Parathyroid adenoma (tissue), 2 donors: ENCODE measurements at regions not wholly inside any gene's neighbourhood (a gene's known extent, or its start where the extent isn't known, plus 50 kb on each side); places are given as distances from the start of the nearest gene placed in this dataset.
A peak's percentile ranks its signal among the peaks of the same experiment; 100 is the strongest.

Source experiments
- H2AFZ ChIP-seq: fragments of 300-600 bp; sonication (generic); one replicate; pipeline ENCODE4 v1.7.0; 2017; ENCODE audit warnings: antibody characterized with exemption, mild to moderate bottlenecking
- H3K27ac ChIP-seq: fragments of 300-600 bp; sonication (generic); one replicate; pipeline ENCODE4 v1.7.0; 2017
- H3K27me3 ChIP-seq: fragments of 300-600 bp; sonication (generic); one replicate; pipeline ENCODE4 v1.7.0; 2017; ENCODE audit warnings: low read length; ENCODE audit not compliant: control insufficient read depth, insufficient read depth
- H3K36me3 ChIP-seq: fragments of 300-600 bp; sonication (generic); one replicate; pipeline ENCODE4 v1.7.0; 2017; ENCODE audit warnings: low read length; ENCODE audit not compliant: control insufficient read depth, insufficient read depth
- H3K4me1 ChIP-seq: fragments of 300-600 bp; sonication (generic); one replicate; pipeline ENCODE4 v1.7.0; 2017; ENCODE audit warnings: control low read depth
- H3K4me2 ChIP-seq: fragments of 300-600 bp; sonication (generic); one replicate; pipeline ENCODE4 v1.7.0; 2017; ENCODE audit warnings: low read length
- H3K4me3 ChIP-seq: fragments of 300-600 bp; sonication (generic); one replicate; pipeline ENCODE4 v1.7.0; 2017; ENCODE audit warnings: low read depth, low read length
- H3K79me2 ChIP-seq: fragments of 300-600 bp; sonication (generic); one replicate; pipeline ENCODE4 v1.7.0; 2017; ENCODE audit warnings: control low read depth
- H3K9ac ChIP-seq: fragments of 300-600 bp; sonication (generic); one replicate; pipeline ENCODE4 v1.7.0; 2017; ENCODE audit warnings: mild to moderate bottlenecking
- H3K9me3 ChIP-seq: fragments of 300-600 bp; sonication (generic); one replicate; pipeline ENCODE4 v1.7.0; 2017; ENCODE audit warnings: low read length; ENCODE audit not compliant: control insufficient read depth
- TF ChIP-seq, protein P1 (sequence below): fragments of 300-600 bp; sonication (generic); IDR thresholded peaks from one replicate; pipeline ENCODE4 v1.7.0; 2017; ENCODE audit warnings: antibody characterized with exemption, mild to moderate bottlenecking
- donor health status: primary hyperparathyroidism.

DNA sequence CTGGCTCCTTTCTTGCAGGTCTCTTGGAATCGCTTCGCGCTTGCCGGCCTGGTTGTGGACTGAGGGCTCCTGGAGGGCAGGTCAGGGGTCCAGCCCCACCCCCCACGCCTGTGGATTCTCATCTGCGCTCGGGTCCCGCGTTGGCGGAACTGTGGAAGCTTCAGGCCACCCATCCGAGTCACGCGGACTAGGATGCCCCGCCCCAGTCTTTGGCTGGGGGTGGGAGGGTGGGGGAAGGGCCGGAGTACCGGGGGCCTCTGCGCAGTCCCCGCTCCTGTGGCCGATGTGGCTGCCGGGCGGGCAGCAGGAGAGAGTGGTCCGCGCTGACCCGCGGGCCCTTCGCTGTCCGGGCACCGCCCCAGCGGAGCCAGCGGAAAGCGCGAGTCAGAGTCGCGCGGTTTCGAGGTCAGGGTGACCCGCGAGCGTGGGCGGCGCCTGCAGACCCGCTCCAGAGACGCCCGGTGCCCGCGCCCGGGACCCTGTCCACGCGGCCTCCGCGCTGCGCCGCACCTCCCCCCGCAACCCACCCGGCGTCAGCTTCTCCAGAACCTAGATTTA, 114.2 kb downstream of the KLF13 start:
- peak overlapping the region; percentile 56 for H3K4me2 ChIP-seq
- H3K27ac ChIP-seq, result no peak overlapping the region
- no peak overlapping the region for H3K9ac ChIP-seq
- H3K27me3 ChIP-seq, result no peaks in the 10 kb centered on the region
- TF ChIP-seq, protein P1, sequence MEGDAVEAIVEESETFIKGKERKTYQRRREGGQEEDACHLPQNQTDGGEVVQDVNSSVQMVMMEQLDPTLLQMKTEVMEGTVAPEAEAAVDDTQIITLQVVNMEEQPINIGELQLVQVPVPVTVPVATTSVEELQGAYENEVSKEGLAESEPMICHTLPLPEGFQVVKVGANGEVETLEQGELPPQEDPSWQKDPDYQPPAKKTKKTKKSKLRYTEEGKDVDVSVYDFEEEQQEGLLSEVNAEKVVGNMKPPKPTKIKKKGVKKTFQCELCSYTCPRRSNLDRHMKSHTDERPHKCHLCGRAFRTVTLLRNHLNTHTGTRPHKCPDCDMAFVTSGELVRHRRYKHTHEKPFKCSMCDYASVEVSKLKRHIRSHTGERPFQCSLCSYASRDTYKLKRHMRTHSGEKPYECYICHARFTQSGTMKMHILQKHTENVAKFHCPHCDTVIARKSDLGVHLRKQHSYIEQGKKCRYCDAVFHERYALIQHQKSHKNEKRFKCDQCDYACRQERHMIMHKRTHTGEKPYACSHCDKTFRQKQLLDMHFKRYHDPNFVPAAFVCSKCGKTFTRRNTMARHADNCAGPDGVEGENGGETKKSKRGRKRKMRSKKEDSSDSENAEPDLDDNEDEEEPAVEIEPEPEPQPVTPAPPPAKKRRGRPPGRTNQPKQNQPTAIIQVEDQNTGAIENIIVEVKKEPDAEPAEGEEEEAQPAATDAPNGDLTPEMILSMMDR, result no peak
- no peaks in the 10 kb centered on the region for H3K36me3 ChIP-seq
- H3K79me2 ChIP-seq, result no peaks in the 10 kb centered on the region
- H3K9me3 ChIP-seq, result no peaks in the 10 kb centered on the region
- peak overlapping the region; percentile 22 for H3K4me3 ChIP-seq
- H3K4me1 ChIP-seq, result no peaks in the 10 kb centered on the region
- peak overlapping the region; percentile 79 for H2AFZ ChIP-seq

DNA sequence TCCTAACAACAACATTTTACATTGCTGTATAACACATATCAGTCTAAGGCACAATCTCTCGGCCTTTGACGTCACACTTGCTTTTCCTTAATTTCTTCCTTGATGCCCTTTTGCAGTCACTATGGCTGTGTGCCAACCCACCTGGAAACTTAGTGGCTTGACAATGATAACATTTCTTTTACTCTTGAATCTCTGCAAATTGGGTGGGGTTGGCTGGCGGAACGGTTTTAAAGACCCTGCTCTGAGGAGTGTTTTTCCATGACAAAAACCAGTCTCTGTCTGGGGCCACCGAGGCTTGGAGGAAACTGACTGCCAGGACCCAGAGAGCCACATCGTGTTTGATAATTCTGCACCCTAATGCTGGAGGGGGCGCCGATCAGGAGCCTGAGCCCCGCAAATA, 115.6 kb downstream of the KLF13 start:
- no peak overlapping the region for H2AFZ ChIP-seq
- H3K36me3 ChIP-seq, result no peaks in the 10 kb centered on the region
- H3K9me3 ChIP-seq, result no peaks in the 10 kb centered on the region
- H3K79me2 ChIP-seq, result no peaks in the 10 kb centered on the region
- H3K4me3 ChIP-seq, result no peak overlapping the region
- H3K4me1 ChIP-seq, result no peaks in the 10 kb centered on the region
- TF ChIP-seq, protein P1, result no peak
- H3K9ac ChIP-seq, result no peak overlapping the region
- no peak overlapping the region for H3K27ac ChIP-seq
- no peak overlapping the region for H3K4me2 ChIP-seq
- no peaks in the 10 kb centered on the region for H3K27me3 ChIP-seq

DNA sequence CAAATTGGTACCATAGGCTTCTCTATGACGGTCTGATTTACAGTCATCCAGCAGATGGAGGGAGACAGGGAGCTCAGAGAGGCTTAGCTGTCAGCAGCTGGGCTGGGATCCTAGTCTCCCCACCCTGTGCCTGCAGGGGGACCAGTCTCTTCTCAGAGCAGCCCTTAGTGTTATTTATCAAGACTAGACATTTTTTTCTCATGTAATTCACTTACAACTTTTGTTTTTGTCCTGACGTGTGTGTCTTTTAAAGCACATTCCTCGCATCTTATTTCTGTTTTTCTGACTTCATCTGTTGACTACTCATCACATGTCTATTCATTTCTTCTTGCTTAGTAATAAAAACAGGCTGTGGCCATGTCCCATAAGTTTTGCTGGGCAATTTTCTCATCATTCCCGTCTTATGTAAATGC, 116.1 kb downstream of the KLF13 start:
- no peak overlapping the region for H3K9ac ChIP-seq
- no peaks in the 10 kb centered on the region for H3K36me3 ChIP-seq
- H3K27ac ChIP-seq, result no peak overlapping the region

GRCh38 chr15:31444844-31445243, 118.2 kb downstream of the KLF13 start:
- no peaks in the 10 kb centered on the region for H3K27me3 ChIP-seq
- no peak overlapping the region for H2AFZ ChIP-seq
- no peak overlapping the region for H3K9ac ChIP-seq
- H3K79me2 ChIP-seq, result no peaks in the 10 kb centered on the region
- H3K9me3 ChIP-seq, result no peaks in the 10 kb centered on the region
- H3K4me1 ChIP-seq, result no peaks in the 10 kb centered on the region
- H3K4me3 ChIP-seq, result no peak overlapping the region
- H3K27ac ChIP-seq, result no peak overlapping the region
- no peak overlapping the region for H3K4me2 ChIP-seq
- H3K36me3 ChIP-seq, result no peaks in the 10 kb centered on the region
- TF ChIP-seq, protein P1, result no peak

More for the DNA sequence above, 116.1 kb downstream of the KLF13 start:
- Histone ChIP-seq H2AFZ (no peak overlapping the region), H3K4me1 (no peaks in the 10 kb centered on the region), H3K9me3 (no peaks in the 10 kb centered on the region), H3K4me2 (no peak overlapping the region), H3K27me3 (no peaks in the 10 kb centered on the region), H3K79me2 (no peaks in the 10 kb centered on the region), H3K4me3 (no peak overlapping the region)
- TF ChIP-seq, protein P1, result no peak

GRCh38 chr15:31446546-31446945, 119.9 kb downstream of the KLF13 start:
- H3K79me2 ChIP-seq, result no peaks in the 10 kb centered on the region
- no peaks in the 10 kb centered on the region for H3K36me3 ChIP-seq
- no peaks in the 10 kb centered on the region for H3K9me3 ChIP-seq
- H3K27ac ChIP-seq, result no peak overlapping the region
- H3K9ac ChIP-seq, result no peak overlapping the region
- no peaks in the 10 kb centered on the region for H3K27me3 ChIP-seq
- no peaks in the 10 kb centered on the region for H3K4me1 ChIP-seq
- no peak overlapping the region for H3K4me3 ChIP-seq
- TF ChIP-seq, protein P1, result no peak
- no peak overlapping the region for H3K4me2 ChIP-seq
- no peak overlapping the region for H2AFZ ChIP-seq
